ENCODE measurements at regions not wholly inside any gene's neighbourhood (a gene's known extent, or its start where the extent isn't known, plus 50 kb on each side); places are given as distances from the start of the nearest gene placed in this dataset.
A peak's percentile ranks its signal among the peaks of the same experiment; 100 is the strongest.

DNA sequence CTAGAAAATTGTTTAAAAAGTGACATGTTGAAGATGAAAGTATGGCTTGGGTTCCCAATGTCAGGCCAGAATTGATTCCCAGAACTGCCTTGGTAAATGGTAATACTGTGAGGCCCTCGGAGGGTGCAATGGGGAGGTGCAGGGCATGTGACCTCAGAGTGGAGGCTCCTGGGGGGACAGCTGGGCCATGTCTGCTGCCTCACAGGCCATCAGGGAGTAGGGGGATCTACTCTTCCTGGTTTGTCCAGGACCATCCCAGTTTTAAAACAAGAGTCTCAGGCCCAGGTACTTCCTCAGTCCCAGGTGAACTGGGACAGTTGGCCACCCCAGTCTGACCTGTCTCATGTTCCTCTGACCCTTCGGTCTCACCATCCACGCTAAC lies 55.3 kb upstream of the SNX9 start:
- H3K4me3 ChIP-seq (ENCODE audit: control insufficient read depth, low read depth, low read length): no peak overlapping the region
- no peak for DNase-seq (ENCODE audit: low read depth)
- no peak for TF ChIP-seq CTCF (conservative IDR thresholded peaks at IDR 0.05; ENCODE audit: control insufficient read depth, insufficient read depth, low read depth, low read length)

- DNase-seq (ENCODE audit: low read depth): no peak
- no peak overlapping the region for H3K4me3 ChIP-seq (ENCODE audit: control insufficient read depth, low read depth, low read length)
- no peak for TF ChIP-seq CTCF (conservative IDR thresholded peaks at IDR 0.05; ENCODE audit: control insufficient read depth, insufficient read depth, low read depth, low read length)
Observed at GRCh38 chr6:157768304-157768703, 54.7 kb upstream of the SNX9 start.

GRCh38 chr6:157768863-157769551 lies 54.0 kb upstream of the SNX9 start:
- H3K4me3 ChIP-seq (ENCODE audit: control insufficient read depth, low read depth, low read length): no peak overlapping the region
- TF ChIP-seq CTCF (conservative IDR thresholded peaks at IDR 0.05; ENCODE audit: control insufficient read depth, insufficient read depth, low read depth, low read length): no peak
- no peak for DNase-seq (ENCODE audit: low read depth)

DNA sequence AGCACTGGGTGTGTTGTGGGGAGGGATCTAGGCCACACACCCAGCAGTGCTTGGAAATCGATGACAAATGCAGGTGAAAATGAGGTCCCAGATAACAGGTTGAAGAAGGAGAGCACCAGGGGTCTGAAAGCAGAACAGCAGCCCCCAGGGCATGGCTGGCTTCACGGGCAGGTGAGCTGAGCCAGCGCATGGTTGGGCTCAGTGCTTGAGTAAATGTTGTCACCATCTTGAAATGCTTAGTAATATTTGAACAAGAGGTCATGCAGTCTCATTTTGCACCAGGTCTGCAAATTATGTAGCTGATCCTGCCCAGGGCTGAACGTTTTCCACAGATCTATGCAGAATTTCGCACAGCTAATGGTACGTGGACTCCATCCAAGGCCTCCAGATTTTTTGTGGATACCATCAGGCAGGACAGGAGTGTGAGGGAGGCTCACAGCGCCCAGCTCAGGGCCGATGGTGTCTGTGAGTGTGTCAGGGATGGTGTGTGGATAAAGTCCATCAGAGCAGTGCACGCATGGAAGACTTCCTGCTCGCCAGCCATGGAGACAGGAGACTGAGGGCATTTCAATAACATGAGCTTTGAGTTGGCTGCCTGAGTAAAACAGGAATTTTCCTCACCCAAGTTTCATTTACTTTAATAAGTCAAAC lies 53.1 kb upstream of the SNX9 start:
- no peak for TF ChIP-seq CTCF (conservative IDR thresholded peaks at IDR 0.05; ENCODE audit: control insufficient read depth, insufficient read depth, low read depth, low read length)
- H3K4me3 ChIP-seq (ENCODE audit: control insufficient read depth, low read depth, low read length): no peak overlapping the region
- no peak for DNase-seq (ENCODE audit: low read depth)

- TF ChIP-seq CTCF (conservative IDR thresholded peaks at IDR 0.05; ENCODE audit: control insufficient read depth, insufficient read depth, low read depth, low read length): no peak
- DNase-seq (ENCODE audit: low read depth): peak; percentile 85
Observed at GRCh38 chr6:157770946-157771345, 52.1 kb upstream of the SNX9 start.

DNA sequence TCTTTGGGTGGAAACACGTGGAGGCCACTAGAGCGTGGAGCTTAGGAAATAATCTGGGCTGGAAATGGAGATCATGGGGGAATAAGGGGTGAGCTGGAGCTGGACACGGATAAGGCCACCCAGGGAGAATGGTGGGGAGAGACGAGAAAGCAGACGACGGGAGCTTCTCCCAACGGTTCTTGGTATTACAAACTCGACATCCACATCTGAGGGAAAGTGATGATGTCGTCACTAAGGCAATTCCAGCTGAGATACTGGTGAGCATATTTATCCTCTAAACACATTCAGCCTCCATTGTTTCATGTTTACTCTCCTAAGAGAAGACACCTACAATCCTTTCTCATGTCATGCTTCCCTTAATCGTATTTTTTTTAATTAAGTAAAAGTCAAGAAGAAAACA lies 50.2 kb upstream of the SNX9 start:
- DNase-seq (ENCODE audit: low read depth): no peak
- H3K4me3 ChIP-seq (ENCODE audit: control insufficient read depth, low read depth, low read length): no peak overlapping the region
- TF ChIP-seq CTCF (conservative IDR thresholded peaks at IDR 0.05; ENCODE audit: control insufficient read depth, insufficient read depth, low read depth, low read length): no peak

More at GRCh38 chr6:157770946-157771345, 52.1 kb upstream of the SNX9 start:
- H3K4me3 ChIP-seq (ENCODE audit: control insufficient read depth, low read depth, low read length): no peak overlapping the region

Measured in fibroblast of mammary gland (primary cell).